Epithelial cell of esophagus (primary cell): ENCODE measurements at regions not wholly inside any gene's neighbourhood (a gene's known extent, or its start where the extent isn't known, plus 50 kb on each side); places are given as distances from the start of the nearest gene placed in this dataset.

Experiments
- DNase-seq: peaks from one replicate; pipeline ENCODE4 v3.0.0; 2010; ENCODE audit warnings: low read depth
- H3K4me3 ChIP-seq: 2 replicates; pipeline ENCODE4 v1.5.1; 2011; ENCODE audit warnings: mild to moderate bottlenecking, low read length, control low read depth
- CTCF ChIP-seq: IDR thresholded peaks from 2 replicates; pipeline ENCODE4 v1.5.1; 2011; ENCODE audit warnings: low read depth, mild to moderate bottlenecking, low read length, control low read depth, inconsistent platforms; ENCODE audit not compliant: insufficient read depth; ENCODE audit errors: missing control alignments

GRCh38 chr4:123609829-123610228 lies 213.2 kb downstream of the SPRY1 start:
- TF ChIP-seq CTCF: no peak
- H3K4me3 ChIP-seq: no peak overlapping the region
- DNase-seq: no peak

DNA sequence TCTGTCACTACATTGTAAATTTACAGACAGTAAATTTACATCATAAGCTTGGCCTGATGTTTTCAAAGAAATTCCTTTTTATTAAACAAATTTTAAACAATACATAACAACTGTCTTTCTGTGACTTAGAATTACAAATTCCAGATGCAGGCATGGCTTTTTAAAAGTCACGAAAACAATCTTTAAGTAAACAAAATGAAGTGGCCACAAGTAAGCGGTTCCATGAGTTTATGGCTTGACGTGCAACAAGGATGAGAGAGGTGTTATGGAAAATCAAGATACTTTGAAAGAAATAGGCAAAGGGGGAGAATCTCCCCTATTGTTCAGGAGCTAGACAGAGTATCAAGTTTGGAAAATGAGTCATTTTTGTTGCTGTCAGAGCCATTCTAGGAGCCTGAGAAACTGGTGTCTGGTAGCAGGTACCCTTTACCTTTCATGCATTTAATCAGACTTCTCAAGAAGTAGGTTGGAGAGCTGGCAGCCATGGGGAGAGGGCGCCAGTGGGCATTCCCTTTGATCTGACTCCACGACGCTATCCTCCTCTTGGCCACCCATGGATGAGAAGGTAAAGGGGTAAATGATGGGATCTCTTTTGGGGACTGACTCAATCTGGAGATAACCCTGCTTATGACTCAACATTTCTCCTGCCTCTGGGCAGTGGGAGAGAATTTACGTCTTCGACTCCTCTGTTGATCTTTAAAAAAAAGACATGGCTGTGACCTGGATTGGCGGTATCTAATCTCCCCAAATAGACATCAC lies 217.2 kb downstream of the SPRY1 start:
- no peak for DNase-seq
- no peak overlapping the region for H3K4me3 ChIP-seq
- no peak for TF ChIP-seq CTCF

GRCh38 chr4:123615901-123616300 lies 219.3 kb downstream of the SPRY1 start:
- no peak overlapping the region for H3K4me3 ChIP-seq
- no peak for DNase-seq
- no peak for TF ChIP-seq CTCF

DNA sequence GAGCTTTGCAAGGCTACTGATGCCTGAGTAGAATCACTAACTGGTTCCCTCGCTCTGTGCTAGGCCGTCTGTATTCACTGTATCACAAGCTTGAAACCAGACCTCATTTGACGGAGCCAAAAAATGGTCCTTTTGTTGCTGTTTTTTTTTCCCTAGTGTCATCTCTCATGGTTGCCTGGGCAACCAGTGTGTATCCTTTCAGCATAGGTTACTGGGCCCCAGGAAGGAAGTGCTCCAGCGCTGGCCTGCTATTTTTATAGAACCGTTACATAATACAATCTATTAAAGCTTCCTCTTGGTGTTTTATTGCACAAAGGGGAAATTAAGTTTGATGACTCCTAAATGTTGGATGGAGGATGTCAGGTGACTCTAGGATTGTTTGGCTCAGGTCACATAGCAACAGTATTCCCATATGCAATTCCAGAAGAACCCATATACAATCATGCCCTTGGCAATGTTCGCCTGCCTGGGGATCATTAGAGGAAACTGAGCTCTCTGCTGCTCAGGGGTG lies 220.4 kb downstream of the SPRY1 start:
- H3K4me3 ChIP-seq: no peak overlapping the region
- DNase-seq: no peak

GRCh38 chr4:123617791-123618190 lies 221.2 kb downstream of the SPRY1 start:
- no peak for DNase-seq
- no peak for TF ChIP-seq CTCF
- H3K4me3 ChIP-seq: no peak overlapping the region

More for the DNA sequence above, 220.4 kb downstream of the SPRY1 start:
- TF ChIP-seq CTCF: no peak

- no peak overlapping the region for H3K4me3 ChIP-seq
- TF ChIP-seq CTCF: no peak
- DNase-seq: no peak
These were observed 222.0 kb downstream of the SPRY1 start for GRCh38 chr4:123618606-123619005.

DNA sequence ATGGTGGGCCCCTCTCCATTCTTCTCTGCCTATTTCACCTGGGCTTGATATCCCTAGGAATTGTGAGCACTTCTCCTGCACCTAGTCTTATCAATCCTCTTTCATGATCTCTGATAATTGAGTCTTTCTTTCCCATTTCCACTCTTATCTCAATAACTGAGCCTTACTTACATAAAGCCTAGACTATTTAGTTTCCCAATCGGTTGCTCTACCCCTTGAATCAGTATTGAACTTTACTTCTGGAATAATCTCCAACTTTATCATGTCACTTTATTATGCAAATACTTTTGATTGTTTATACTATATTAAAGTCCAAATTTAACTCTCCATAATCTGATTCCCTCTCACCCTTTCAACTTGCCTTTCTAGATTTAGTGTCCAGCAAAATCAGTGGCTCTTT lies 222.7 kb downstream of the SPRY1 start:
- no peak for DNase-seq
- no peak for TF ChIP-seq CTCF
- H3K4me3 ChIP-seq: no peak overlapping the region
